HEK293 (cell line): ENCODE measurements at regions not wholly inside any gene's neighbourhood (a gene's known extent, or its start where the extent isn't known, plus 50 kb on each side); places are given as distances from the start of the nearest gene placed in this dataset.

Source experiments
- CTCF ChIA-PET: fragments of 350-600 bp; formaldehyde crosslinking; extraction: SDS; loops from one replicate; lab custom pipeline; 2021; ENCODE audit warnings: antibody characterized with exemption; lab: Yijun Ruan, JAX
- POLR2A ChIA-PET: fragments of 300-600 bp; formaldehyde crosslinking; extraction: SDS; loops from one replicate; lab custom pipeline; 2020; ENCODE audit warnings: antibody characterized with exemption, inconsistent platforms; lab: Yijun Ruan, JAX
- H3K27ac ChIP-seq: fragments of 200-500 bp; sonication (Bioruptor generic); 2 replicates; pipeline ENCODE4 v1.5.1; 2014; ENCODE audit warnings: low read depth, low read length, control low read depth, inconsistent platforms; ENCODE audit errors: extremely low read depth
- H3K36me3 ChIP-seq, 2 experiments: fragments of 200-500 bp in 1 of 2; sonication (Bioruptor generic) in 1 of 2; 1 replicate in 1 of 2; 2 replicates in 1 of 2; pipeline ENCODE4 v1.5.1; 2014 to 2017; ENCODE audit warnings: inconsistent platforms in 2 of 2, low read length in 2 of 2; ENCODE audit not compliant: control insufficient read depth in 2 of 2, insufficient read depth in 1 of 2
- H3K4me1 ChIP-seq: fragments of 200-500 bp; sonication (Bioruptor generic); 2 replicates; pipeline ENCODE4 v1.5.1; 2014; ENCODE audit warnings: mild to moderate bottlenecking, low read length, inconsistent platforms; ENCODE audit not compliant: control insufficient read depth, insufficient read depth
- H3K4me3 ChIP-seq: 2 replicates; pipeline ENCODE4 v1.5.1; 2011; ENCODE audit warnings: low read depth, mild to moderate bottlenecking, control low read depth, low read length, moderate library complexity
- H3K9me3 ChIP-seq: fragments of 200-500 bp; sonication (Bioruptor generic); 2 replicates; pipeline ENCODE4 v1.5.1; 2014; ENCODE audit warnings: low read depth, low read length, inconsistent platforms; ENCODE audit not compliant: control insufficient read depth, insufficient read depth
- GFI1B ChIP-seq: fragments of 450-650 bp; formaldehyde crosslinking; IDR thresholded peaks from 2 replicates; pipeline ENCODE4 v1.5.1; 2016; ENCODE audit warnings: missing biosample characterization, missing genetic modification characterization
- INSM2 ChIP-seq: fragments of 450-650 bp; formaldehyde crosslinking; IDR thresholded peaks from 2 replicates; pipeline ENCODE4 v1.5.1; 2016; ENCODE audit warnings: missing biosample characterization, missing genetic modification characterization
- MYNN ChIP-seq: fragments of 450-650 bp; formaldehyde crosslinking; IDR thresholded peaks from 2 replicates; pipeline ENCODE4 v1.5.1; 2016; ENCODE audit warnings: missing biosample characterization, missing genetic modification characterization, borderline replicate concordance
- PRDM1 ChIP-seq: fragments of 450-650 bp; formaldehyde crosslinking; IDR thresholded peaks from 2 replicates; pipeline ENCODE4; 2016; ENCODE audit warnings: missing biosample characterization, missing genetic modification characterization
- SP7 ChIP-seq: fragments of 450-650 bp; formaldehyde crosslinking; IDR thresholded peaks from 2 replicates; pipeline ENCODE4 v1.5.1; 2016; ENCODE audit warnings: missing biosample characterization, missing genetic modification characterization
- ZIC2 ChIP-seq: fragments of 450-650 bp; formaldehyde crosslinking; IDR thresholded peaks from 2 replicates; pipeline ENCODE4 v1.5.1; 2016; ENCODE audit warnings: missing biosample characterization, missing genetic modification characterization
- ZNF112 ChIP-seq: fragments of 450-650 bp; formaldehyde crosslinking; IDR thresholded peaks from 2 replicates; pipeline ENCODE4 v1.5.0; 2017; ENCODE audit warnings: missing biosample characterization, missing genetic modification characterization
- ZNF140 ChIP-seq: fragments of 450-650 bp; formaldehyde crosslinking; IDR thresholded peaks from 2 replicates; pipeline ENCODE4 v1.5.1; 2016; ENCODE audit warnings: missing biosample characterization, missing genetic modification characterization
- ZNF221 ChIP-seq: fragments of 450-650 bp; formaldehyde crosslinking; IDR thresholded peaks from 2 replicates; pipeline ENCODE4 v1.5.1; 2017; ENCODE audit warnings: missing biosample characterization, missing genetic modification characterization, borderline replicate concordance
- ZNF239 ChIP-seq: fragments of 450-650 bp; formaldehyde crosslinking; IDR thresholded peaks from 2 replicates; pipeline ENCODE4 v1.5.1; 2016; ENCODE audit warnings: missing biosample characterization, missing genetic modification characterization
- ZNF26 ChIP-seq: fragments of 450-650 bp; formaldehyde crosslinking; IDR thresholded peaks from 2 replicates; pipeline ENCODE4 v1.5.1; 2016; ENCODE audit warnings: missing biosample characterization, missing genetic modification characterization
- ZNF341 ChIP-seq: fragments of 450-650 bp; formaldehyde crosslinking; IDR thresholded peaks from 2 replicates; pipeline ENCODE4; 2016; ENCODE audit warnings: low read depth, missing biosample characterization, missing genetic modification characterization
- ZNF449 ChIP-seq: fragments of 450-650 bp; formaldehyde crosslinking; IDR thresholded peaks from 2 replicates; pipeline ENCODE4 v1.5.1; 2017; ENCODE audit warnings: missing biosample characterization, mild to moderate bottlenecking, missing genetic modification characterization, moderate library complexity
- ZNF473 ChIP-seq: fragments of 450-650 bp; formaldehyde crosslinking; IDR thresholded peaks from 2 replicates; pipeline ENCODE4 v1.5.1; 2017; ENCODE audit warnings: missing biosample characterization, missing genetic modification characterization
- ZNF544 ChIP-seq: fragments of 450-650 bp; formaldehyde crosslinking; IDR thresholded peaks from 2 replicates; pipeline ENCODE4 v1.5.0; 2017; ENCODE audit warnings: missing biosample characterization, missing genetic modification characterization
- ZNF639 ChIP-seq: fragments of 450-650 bp; formaldehyde crosslinking; IDR thresholded peaks from 2 replicates; pipeline ENCODE4 v1.5.1; 2016; ENCODE audit warnings: missing biosample characterization, missing genetic modification characterization
- ZNF76 ChIP-seq: fragments of 450-650 bp; formaldehyde crosslinking; IDR thresholded peaks from 2 replicates; pipeline ENCODE4; 2016; ENCODE audit warnings: low read depth, missing biosample characterization, missing genetic modification characterization, borderline replicate concordance
- ZNF777 ChIP-seq: fragments of 450-650 bp; formaldehyde crosslinking; IDR thresholded peaks from 2 replicates; pipeline ENCODE4 v1.5.1; 2017; ENCODE audit warnings: missing biosample characterization, missing genetic modification characterization, borderline replicate concordance
- ZXDB ChIP-seq: fragments of 450-650 bp; formaldehyde crosslinking; IDR thresholded peaks from 2 replicates; pipeline ENCODE4 v1.5.1; 2016; ENCODE audit warnings: missing biosample characterization, missing genetic modification characterization

- H3K9me3 ChIP-seq: no peaks in the 10 kb centered on the region
- POLR2A ChIA-PET: no interaction called here
- no peak overlapping the region for H3K27ac ChIP-seq
- no peaks in the 10 kb centered on the region for H3K4me1 ChIP-seq
- H3K4me3 ChIP-seq: no peak overlapping the region
- TF ChIP-seq PRDM1 (no peak), ZNF221 (tag by site-specific recombination) (no peak), ZNF639 (no peak), ZNF112 (tag by site-specific recombination) (no peak), ZNF544 (tag by site-specific recombination) (no peak), ZNF341 (tag by site-specific recombination) (no peak), ZNF76 (tag by site-specific recombination) (no peak), ZNF473 (tag by site-specific recombination) (no peak), ZNF449 (tag by site-specific recombination) (no peak), MYNN (tag by site-specific recombination) (no peak), GFI1B (tag by site-specific recombination) (no peak)
- TF ChIP-seq, all 188 proteins: peak for 0
- no peaks in the 10 kb centered on the region for H3K36me3 ChIP-seq
- CTCF ChIA-PET: interaction anchor here (0.9 to 2.0 kb wide), 2 partner anchors 18 to 139 kb away, joined by 4 to 7 read pairs; no protein-coding TSS in a partner anchor
Observed at GRCh38 chr2:64348386-64349130, 105.4 kb upstream of the LGALSL start.

- no peak overlapping the region for H3K27ac ChIP-seq
- H3K36me3 ChIP-seq: no peaks in the 10 kb centered on the region
- H3K4me3 ChIP-seq: no peak overlapping the region
- H3K9me3 ChIP-seq: no peaks in the 10 kb centered on the region
- POLR2A ChIA-PET: no interaction called here
- no peak for TF ChIP-seq SP7 (tag by site-specific recombination)
- TF ChIP-seq ZNF239 (tag by site-specific recombination): no peak
- TF ChIP-seq ZNF140: no peak
- TF ChIP-seq ZNF26: no peak
- no peak for TF ChIP-seq ZNF639
- no peak for TF ChIP-seq ZIC2 (tag by site-specific recombination)
- TF ChIP-seq ZXDB: no peak
- TF ChIP-seq ZNF777: no peak
- no peak for TF ChIP-seq INSM2 (tag by site-specific recombination)
- CTCF ChIA-PET: interaction anchor here (2.0 kb wide), 1 partner anchor 18 kb away, joined by 7 read pairs; no protein-coding TSS in a partner anchor
- no peaks in the 10 kb centered on the region for H3K4me1 ChIP-seq
Observed at GRCh38 chr2:64349131-64349530, 104.8 kb upstream of the LGALSL start.
